MCF 10A (cell line): ENCODE measurements at regions not wholly inside any gene's neighbourhood (a gene's known extent, or its start where the extent isn't known, plus 50 kb on each side); places are given as distances from the start of the nearest gene placed in this dataset.

Experiments used
- BruUV-seq: library from RNA; stranded (reverse); fragments of 400-500 nt; replicated peaks from 2 replicates; lab custom pipeline; 2021; lab: Mats Ljungman, UMichigan
- CTCF ChIA-PET: fragments of 300-600 bp; sonication (Branson Sonifier 250); formaldehyde crosslinking; extraction: SDS; loops from one replicate; lab custom pipeline; 2021; ENCODE audit warnings: antibody characterized with exemption, inconsistent platforms; lab: Yijun Ruan, JAX
- POLR2A ChIA-PET: fragments of 300-600, 350-650 bp; sonication (Branson Sonifier 250); formaldehyde crosslinking; extraction: SDS; loops from one replicate; lab custom pipeline; 2020; ENCODE audit warnings: antibody characterized with exemption, inconsistent platforms; lab: Yijun Ruan, JAX
- DNase-seq: peaks from one replicate; pipeline ENCODE4 v3.0.0-alpha.2; 2018; ENCODE audit not compliant: unreplicated experiment
- H3K27ac Mint-ChIP-seq: one replicate; pipeline ENCODE4 v1.8.0; 2022; ENCODE audit warnings: mild to moderate bottlenecking, low read depth, mixed read lengths; ENCODE audit not compliant: unreplicated experiment
- H3K27me3 Mint-ChIP-seq: one replicate; pipeline ENCODE4 v1.8.0; 2022; ENCODE audit warnings: mixed read lengths; ENCODE audit not compliant: insufficient read depth, unreplicated experiment
- H3K36me3 Mint-ChIP-seq: one replicate; pipeline ENCODE4 v1.8.0; 2022; ENCODE audit warnings: mild to moderate bottlenecking, moderate library complexity, mixed read lengths; ENCODE audit not compliant: insufficient read depth, unreplicated experiment
- H3K4me1 Mint-ChIP-seq: one replicate; pipeline ENCODE4 v1.8.0; 2022; ENCODE audit warnings: mixed read lengths; ENCODE audit not compliant: insufficient read depth, unreplicated experiment
- H3K4me3 Mint-ChIP-seq: one replicate; pipeline ENCODE4 v1.8.0; 2022; ENCODE audit warnings: mild to moderate bottlenecking, moderate library complexity, mixed read lengths; ENCODE audit not compliant: unreplicated experiment
- H3K9me3 Mint-ChIP-seq: one replicate; pipeline ENCODE4 v1.8.0; 2022; ENCODE audit warnings: mixed read lengths; ENCODE audit not compliant: unreplicated experiment
- CTCF ChIP-seq: fragments of 200-600 bp; IDR thresholded peaks from one replicate; pipeline ENCODE4 v1.8.0; 2022; ENCODE audit warnings: antibody characterized with exemption, mild to moderate bottlenecking; ENCODE audit not compliant: unreplicated experiment
- intact Hi-C: fragments of 100-400 bp; cut with micrococcal nuclease; formaldehyde crosslinking; loops from 2 replicates; pipeline ENCODE4 v1.14.1; 2022

GRCh38 chr6:144353871-144354314 is 68.8 kb downstream of the UTRN start:
- H3K36me3 Mint-ChIP-seq: peaks cover 4% of the 10 kb centered on the region
- no peak for TF ChIP-seq CTCF
- no peak overlapping the region for H3K4me3 Mint-ChIP-seq
- BruUV-seq: no TSS peak
- H3K4me1 Mint-ChIP-seq: peaks cover 15% of the 10 kb centered on the region
- no peaks in the 10 kb centered on the region for H3K27me3 Mint-ChIP-seq
- intact Hi-C loops: no loop called here
- CTCF ChIA-PET: no interaction called here
- H3K9me3 Mint-ChIP-seq: no peaks in the 10 kb centered on the region
- POLR2A ChIA-PET: interaction anchor here (0.7 kb wide), 1 partner anchor 48 kb away, joined by 3 read pairs; no protein-coding TSS in a partner anchor
- no peak for DNase-seq
- no peak overlapping the region for H3K27ac Mint-ChIP-seq

- Mint-ChIP-seq H3K36me3 (no peaks in the 10 kb centered on the region), H3K9me3 (no peaks in the 10 kb centered on the region), H3K27ac (no peak overlapping the region), H3K4me3 (no peak overlapping the region), H3K4me1 (peaks cover 24% of the 10 kb centered on the region), H3K27me3 (no peaks in the 10 kb centered on the region)
- no peak for TF ChIP-seq CTCF
- DNase-seq: no peak
- intact Hi-C loops: no loop called here
- CTCF ChIA-PET: no interaction called here
- POLR2A ChIA-PET: interaction anchor here (0.8 kb wide), 1 partner anchor 118 kb away, joined by 3 read pairs; no protein-coding TSS in a partner anchor
- BruUV-seq: no TSS peak
Observed at GRCh38 chr6:144359783-144360182, 74.6 kb downstream of the UTRN start.

- Mint-ChIP-seq H3K27ac (no peak overlapping the region), H3K27me3 (no peaks in the 10 kb centered on the region), H3K4me3 (no peak overlapping the region), H3K9me3 (no peaks in the 10 kb centered on the region), H3K4me1 (peaks cover 24% of the 10 kb centered on the region), H3K36me3 (no peaks in the 10 kb centered on the region)
- TF ChIP-seq CTCF: no peak
- BruUV-seq: no TSS peak
- DNase-seq: peak; percentile 69
- CTCF ChIA-PET: no interaction called here
- intact Hi-C loops: no loop called here
- POLR2A ChIA-PET: no interaction called here
Observed at GRCh38 chr6:144360401-144360800, 75.3 kb downstream of the UTRN start.

- intact Hi-C loops: no loop called here
- CTCF ChIA-PET: no interaction called here
- Mint-ChIP-seq H3K9me3 (no peaks in the 10 kb centered on the region), H3K4me3 (no peak overlapping the region), H3K36me3 (no peaks in the 10 kb centered on the region), H3K27me3 (no peaks in the 10 kb centered on the region), H3K27ac (no peak overlapping the region), H3K4me1 (peaks cover 24% of the 10 kb centered on the region)
- no TSS peak for BruUV-seq
- TF ChIP-seq CTCF: no peak
- POLR2A ChIA-PET: no interaction called here
- DNase-seq: no peak
Observed at GRCh38 chr6:144361016-144361415, 75.9 kb downstream of the UTRN start.
